Skeletal muscle cell (primary cell): ENCODE measurements at regions not wholly inside any gene's neighbourhood (a gene's known extent, or its start where the extent isn't known, plus 50 kb on each side); places are given as distances from the start of the nearest gene placed in this dataset.
"Not testable (repeated sequence)": the region's sequence is repeated elsewhere in the genome, so short reads cannot be mapped to it uniquely, and the experiment has no call there.

Source experiments
- DNase-seq: peaks from one replicate; pipeline ENCODE4 v3.0.0-alpha.2; 2010; ENCODE audit warnings: low read depth
- H3K4me3 ChIP-seq: 2 replicates; pipeline ENCODE4 v1.5.1; 2011; ENCODE audit warnings: low read depth, mild to moderate bottlenecking, control low read depth, low read length, moderate library complexity

- H3K4me3 ChIP-seq: no peak overlapping the region
- no peak for DNase-seq
These were observed 81.1 kb downstream of the STMND1 start for GRCh38 chr6:17182961-17183360.

- DNase-seq: no peak
These were observed 85.1 kb downstream of the STMND1 start for GRCh38 chr6:17186925-17187324.

GRCh38 chr6:17193106-17193775 lies 87.9 kb upstream of the RBM24 start:
- DNase-seq: no peak

More at GRCh38 chr6:17186925-17187324, 85.1 kb downstream of the STMND1 start:
- H3K4me3 ChIP-seq: no peak overlapping the region

GRCh38 chr6:17197607-17198006 lies 83.6 kb upstream of the RBM24 start:
- DNase-seq: no peak

More at GRCh38 chr6:17193106-17193775, 87.9 kb upstream of the RBM24 start:
- H3K4me3 ChIP-seq: no peak overlapping the region

GRCh38 chr6:17200395-17200794 lies 80.8 kb upstream of the RBM24 start:
- no peak for DNase-seq
- no peak overlapping the region for H3K4me3 ChIP-seq

More at GRCh38 chr6:17197607-17198006, 83.6 kb upstream of the RBM24 start:
- H3K4me3 ChIP-seq: no peak overlapping the region

GRCh38 chr6:17202526-17202925 lies 78.6 kb upstream of the RBM24 start:
- no peak overlapping the region for H3K4me3 ChIP-seq
- DNase-seq: peak; percentile 36

- no peak overlapping the region for H3K4me3 ChIP-seq
- DNase-seq: no peak
These were observed 76.6 kb upstream of the RBM24 start for GRCh38 chr6:17204533-17204932.

GRCh38 chr6:17206566-17207072 lies 74.5 kb upstream of the RBM24 start:
- no peak overlapping the region for H3K4me3 ChIP-seq
- no peak for DNase-seq

- DNase-seq: no peak
- H3K4me3 ChIP-seq: no peak overlapping the region
These were observed 73.9 kb upstream of the RBM24 start for GRCh38 chr6:17207281-17207680.

GRCh38 chr6:17210683-17211082 lies 70.5 kb upstream of the RBM24 start:
- no peak for DNase-seq

GRCh38 chr6:17211101-17211500 lies 70.1 kb upstream of the RBM24 start:
- DNase-seq: no peak
- H3K4me3 ChIP-seq: no peak overlapping the region

More at GRCh38 chr6:17210683-17211082, 70.5 kb upstream of the RBM24 start:
- H3K4me3 ChIP-seq: no peak overlapping the region

GRCh38 chr6:17212546-17213371 lies 68.4 kb upstream of the RBM24 start:
- H3K4me3 ChIP-seq: no peak overlapping the region
- no peak for DNase-seq

- DNase-seq: no peak
- no peak overlapping the region for H3K4me3 ChIP-seq
These were observed 67.1 kb upstream of the RBM24 start for GRCh38 chr6:17214106-17214505.

GRCh38 chr6:17216972-17217371 lies 64.2 kb upstream of the RBM24 start:
- not testable (repeated sequence) for DNase-seq, H3K4me3 ChIP-seq

- no peak for DNase-seq
- H3K4me3 ChIP-seq: no peak overlapping the region
These were observed 63.0 kb upstream of the RBM24 start for GRCh38 chr6:17218023-17218748.

GRCh38 chr6:17218749-17219093 lies 62.4 kb upstream of the RBM24 start:
- DNase-seq: no peak
- no peak overlapping the region for H3K4me3 ChIP-seq

GRCh38 chr6:17219098-17219497 lies 62.1 kb upstream of the RBM24 start:
- DNase-seq: no peak
- no peak overlapping the region for H3K4me3 ChIP-seq

GRCh38 chr6:17220040-17220910 lies 60.9 kb upstream of the RBM24 start:
- no peak for DNase-seq
- H3K4me3 ChIP-seq: no peak overlapping the region

- DNase-seq: no peak
- no peak overlapping the region for H3K4me3 ChIP-seq
These were observed 57.1 kb upstream of the RBM24 start for GRCh38 chr6:17224056-17224455.
